K562 (cell line): ENCODE measurements at regions not wholly inside any gene's neighbourhood (a gene's known extent, or its start where the extent isn't known, plus 50 kb on each side); places are given as distances from the start of the nearest gene placed in this dataset.

Experiments
- ATAC-seq: fragments of 200-7000 bp; cut with Tn5 transposase; 3 replicates; pipeline ENCODE4 v1.9.1; 2020; ENCODE audit warnings: moderate library complexity
- BruUV-seq: library from RNA; stranded (reverse); fragments of 400-500 nt; replicated peaks from 2 replicates; lab custom pipeline; 2021; lab: Mats Ljungman, UMichigan
- CTCF ChIA-PET: fragments of 300-600 bp; formaldehyde crosslinking; extraction: SDS; loops from one replicate; lab custom pipeline; 2021; ENCODE audit warnings: low intra/inter-chr PET ratio; lab: Yijun Ruan, JAX
- POLR2A ChIA-PET: fragments of 300-600, 350-650 bp; sonication (Branson Sonifier 250); formaldehyde crosslinking; extraction: SDS; loops from one replicate; lab custom pipeline; 2021; ENCODE audit warnings: antibody characterized with exemption, inconsistent platforms; lab: Yijun Ruan, JAX
- DNase-seq, 4 experiments: peaks; one replicate each; pipeline versions ENCODE4 v3.0.0 to v3.0.0-alpha.2; 2011 to 2018; ENCODE audit warnings: low spot score in 3 of 4, mixed read lengths in 3 of 4; ENCODE audit errors: extremely low read depth in 1 of 4
- FAIRE-seq: peaks from 2 replicates; lab custom pipeline; 2011; peaks lifted over from hg19 to GRCh38; lab: Jason Lieb, UNC
- H2AFZ ChIP-seq: 2 replicates; pipeline ENCODE4 v1.6.0; 2011; ENCODE audit warnings: low read depth, low read length, control low read depth, inconsistent platforms
- H3K27ac ChIP-seq: fragments of 200-600 bp; 3 replicates; pipeline ENCODE4 v1.8.0; 2011; ENCODE audit warnings: low read depth, mild to moderate bottlenecking, control low read depth, inconsistent platforms, low read length, moderate library complexity, mixed read lengths; ENCODE audit errors: extremely low read depth
- H3K27me3 ChIP-seq, 2 experiments: fragments of 300-600 bp in 1 of 2; 2 replicates in 1 of 2; 3 replicates in 1 of 2; pipeline versions ENCODE4 v1.6.0 to v1.8.0; 2011; ENCODE audit warnings: inconsistent platforms in 2 of 2, low read length in 2 of 2, mild to moderate bottlenecking in 1 of 2, mixed read lengths in 1 of 2, moderate library complexity in 1 of 2; ENCODE audit not compliant: control insufficient read depth in 2 of 2, insufficient read depth in 2 of 2
- H3K36me3 ChIP-seq: fragments of 300-600 bp; 3 replicates; pipeline ENCODE4 v1.8.0; 2011; ENCODE audit warnings: mild to moderate bottlenecking, low read length, inconsistent platforms; ENCODE audit not compliant: control insufficient read depth, insufficient read depth
- H3K4me1 ChIP-seq, 2 experiments: fragments of 200-600 bp in 1 of 2; replicated peaks in 1 of 2; 2 replicates in 1 of 2; 3 replicates in 1 of 2; pipeline versions ENCODE4 v1.5.1 to v1.8.0; 2011; ENCODE audit warnings: inconsistent platforms in 2 of 2, low read length in 2 of 2, mild to moderate bottlenecking in 1 of 2, mixed read lengths in 1 of 2, moderate library complexity in 1 of 2; ENCODE audit not compliant: control insufficient read depth in 2 of 2, insufficient read depth in 2 of 2
- H3K4me2 ChIP-seq: 2 replicates; pipeline ENCODE4 v1.6.1; 2011; ENCODE audit warnings: low read length, control low read depth, inconsistent platforms, mixed read lengths; ENCODE audit not compliant: insufficient read depth
- H3K4me3 ChIP-seq: fragments of 200-600 bp; sonication (generic), shearing (Covaris generic); 2 replicates; pipeline ENCODE4 v1.5.1; 2016; ENCODE audit warnings: control low read depth, inconsistent platforms
- H3K79me2 ChIP-seq: fragments of 200-600 bp; 3 replicates; pipeline ENCODE4 v1.8.0; 2011; ENCODE audit warnings: low read length, inconsistent platforms; ENCODE audit not compliant: control insufficient read depth, insufficient read depth
- H3K9ac ChIP-seq, 2 experiments: 2 replicates each; pipeline versions ENCODE4 v1.6.0 to v1.6.1; 2011; ENCODE audit warnings: low read depth in 2 of 2, low read length in 2 of 2, control low read depth in 1 of 2, inconsistent platforms in 1 of 2, mild to moderate bottlenecking in 1 of 2, mixed read lengths in 1 of 2; ENCODE audit not compliant: insufficient read depth in 1 of 2
- H3K9me1 ChIP-seq: one replicate; pipeline ENCODE4 v1.6.0; 2011; ENCODE audit warnings: inconsistent platforms, mild to moderate bottlenecking, low read length, moderate library complexity; ENCODE audit not compliant: control insufficient read depth, insufficient read depth
- H3K9me3 ChIP-seq: replicated peaks from 2 replicates; pipeline ENCODE4 v1.5.1; 2011; ENCODE audit warnings: low read depth, low read length, inconsistent platforms; ENCODE audit not compliant: control insufficient read depth, insufficient read depth
- H4K20me1 ChIP-seq: replicated peaks from 2 replicates; pipeline ENCODE4 v1.6.1; 2011; ENCODE audit warnings: low read length, inconsistent platforms, mixed read lengths; ENCODE audit not compliant: control insufficient read depth, insufficient read depth
- CAMTA2 ChIP-seq: fragments of 250-450 bp; sonication (Bioruptor Pico); conservative IDR thresholded peaks from 2 replicates; pipeline ENCODE4 v1.5.1; 2022
- CCAR2 ChIP-seq: fragments of 200-400 bp; formaldehyde crosslinking; IDR thresholded peaks from 2 replicates; pipeline ENCODE4 v1.6.1; 2017; ENCODE audit warnings: mild to moderate bottlenecking, low read depth, low read length
- CGGBP1 ChIP-seq: fragments of 250-450 bp; sonication (Bioruptor Pico); IDR thresholded peaks from 2 replicates; pipeline ENCODE4 v1.9.0; 2021; ENCODE audit warnings: mild to moderate bottlenecking
- CREB3L1 ChIP-seq: fragments of 450-650 bp; IDR thresholded peaks from 2 replicates; pipeline ENCODE4 v1.6.1; 2014; ENCODE audit warnings: low read depth, mild to moderate bottlenecking, moderate library complexity, borderline replicate concordance
- DNMT1 ChIP-seq: fragments of 450-650 bp; IDR thresholded peaks from 2 replicates; pipeline ENCODE4 v1.6.1; 2016; ENCODE audit warnings: antibody characterized with exemption, mild to moderate bottlenecking
- E2F3 ChIP-seq: fragments of 250-450 bp; sonication (Bioruptor Pico); IDR thresholded peaks from 2 replicates; pipeline ENCODE4 v1.4.0; 2020; ENCODE audit warnings: mild to moderate bottlenecking
- FOS ChIP-seq: IDR thresholded peaks from 3 replicates; pipeline ENCODE4 v1.6.1; 2011; ENCODE audit not compliant: insufficient read length; ENCODE audit errors: extremely low read depth
- GATAD2B ChIP-seq: fragments of 450-650 bp; IDR thresholded peaks from 2 replicates; pipeline ENCODE4 v1.6.1; 2017; ENCODE audit warnings: mild to moderate bottlenecking, borderline replicate concordance
- NELFE ChIP-seq: IDR thresholded peaks from 2 replicates; pipeline ENCODE4 v1.6.1; 2011; ENCODE audit warnings: mild to moderate bottlenecking; ENCODE audit not compliant: insufficient read depth, insufficient read length
- SMAD4 ChIP-seq: fragments of 250-450 bp; sonication (Bioruptor Pico); conservative IDR thresholded peaks from 2 replicates; pipeline ENCODE4 v1.8.0; 2021; ENCODE audit warnings: inconsistent platforms, mild to moderate bottlenecking, moderate library complexity
- TARDBP ChIP-seq: fragments of 450-650 bp; IDR thresholded peaks from 2 replicates; pipeline ENCODE4 v1.6.1; 2016
- ZBTB5 ChIP-seq: fragments of 450-650 bp; IDR thresholded peaks from 2 replicates; pipeline ENCODE4 v1.6.1; 2017; ENCODE audit warnings: antibody characterized with exemption
- ZNF121 ChIP-seq: sonication (generic); formaldehyde crosslinking; conservative IDR thresholded peaks from 2 replicates; pipeline ENCODE4 v1.8.0; 2022; ENCODE audit warnings: missing genetic modification reagents
- ZNF134 ChIP-seq: fragments of 250-450 bp; sonication (Bioruptor Pico); conservative IDR thresholded peaks from 2 replicates; pipeline ENCODE4 v1.4.0; 2020
- ZNF239 ChIP-seq: fragments of 250-450 bp; sonication (Bioruptor Pico); IDR thresholded peaks from 2 replicates; pipeline ENCODE4 v1.4.0; 2020; ENCODE audit warnings: mild to moderate bottlenecking
- ZNF717 ChIP-seq: fragments of 250-450 bp; sonication (Bioruptor Pico); IDR thresholded peaks from 2 replicates; pipeline ENCODE4 v1.5.0; 2021
- WGBS: fragments of 100-300 bp; shearing (Covaris generic); methylation state at CpG from one replicate; pipeline ENCODE4 v1.1.6; 2016; ENCODE audit warnings: low coverage, mixed read lengths; ENCODE audit not compliant: insufficient coverage; ENCODE audit errors: missing lambda C conversion rate; 5-methylcytosine and 5-hydroxymethylcytosine counted together
- in situ Hi-C: fragments of 300-500 bp; cut with MboI; formaldehyde crosslinking; loops from 4 replicates; pipeline ENCODE4 v1.15.0; 2018; ENCODE audit warnings: inconsistent platforms, mixed read lengths
- intact Hi-C: fragments of 100-400 bp; cut with micrococcal nuclease; formaldehyde crosslinking; loops from 2 replicates; pipeline ENCODE4 v1.14.2; 2022

- ChIA-PET CTCF (no interaction called here), POLR2A (no interaction called here)
- H4K20me1 ChIP-seq, result no peaks in the 10 kb centered on the region
- H3K4me2 ChIP-seq, result no peak overlapping the region
- ATAC-seq (no peak), DNase-seq (no peak), FAIRE-seq (no peak)
- no peaks in the 10 kb centered on the region for H3K9me3 ChIP-seq
- H3K36me3 ChIP-seq, result no peaks in the 10 kb centered on the region
- WGBS, result 0% methylated on average over 2 of the region's 2 CpGs
- no peak overlapping the region for H3K27ac ChIP-seq
- H3K9me1 ChIP-seq, result no peaks in the 10 kb centered on the region
- H3K9ac ChIP-seq, result no peak overlapping the region
- H3K4me3 ChIP-seq, result no peak overlapping the region
- BruUV-seq, result no TSS peak
- H3K27me3 ChIP-seq, result peaks cover 0 to 3% of the 10 kb centered on the region in 2 experiments; a peak in 2 of 5 replicates
- intact Hi-C loops (no loop called here), in situ Hi-C loops (no loop called here)
- TF ChIP-seq ZNF121 (no peak), CAMTA2 (CRISPR knock-in tag) (no peak), ZNF239 (CRISPR knock-in tag) (no peak), CCAR2 (no peak), NELFE (no peak), ZNF134 (CRISPR knock-in tag) (no peak)
- no peak overlapping the region for H2AFZ ChIP-seq
- no peaks in the 10 kb centered on the region for H3K4me1 ChIP-seq
- H3K79me2 ChIP-seq, result no peaks in the 10 kb centered on the region
Measured at GRCh38 chr2:119062179-119062578, 96.4 kb downstream of the C1QL2 start.

GRCh38 chr2:119059940-119060339 lies 98.6 kb downstream of the C1QL2 start:
- TF ChIP-seq ZNF717 (CRISPR knock-in tag) (no peak), CREB3L1 (no peak), E2F3 (no peak), DNMT1 (no peak), SMAD4 (CRISPR knock-in tag) (no peak), ZBTB5 (no peak), CGGBP1 (CRISPR knock-in tag) (no peak), TARDBP (no peak), FOS (no peak), GATAD2B (no peak)
- DNase-seq (no peak), ATAC-seq (no peak), FAIRE-seq (no peak)
- Histone ChIP-seq H3K27ac (no peak overlapping the region), H3K36me3 (no peaks in the 10 kb centered on the region), H3K4me1 (no peaks in the 10 kb centered on the region), H2AFZ (no peak overlapping the region), H3K4me2 (no peak overlapping the region), H3K79me2 (no peaks in the 10 kb centered on the region), H3K9me3 (no peaks in the 10 kb centered on the region), H3K9ac (no peak overlapping the region), H3K9me1 (no peaks in the 10 kb centered on the region), H4K20me1 (no peaks in the 10 kb centered on the region), H3K4me3 (no peak overlapping the region), H3K27me3 (peaks cover 0 to 14% of the 10 kb centered on the region in 2 experiments; a peak in 2 of 5 replicates)
- ChIA-PET POLR2A (no interaction called here), CTCF (no interaction called here)
- no TSS peak for BruUV-seq
- intact Hi-C loops (loop anchor here (10.0 kb wide), 1 partner anchor 65 kb away; no protein-coding TSS in a partner anchor), in situ Hi-C loops (no loop called here)
- WGBS, result 0% methylated on average over 5 of the region's 5 CpGs
